ENCODE measurements at regions not wholly inside any gene's neighbourhood (a gene's known extent, or its start where the extent isn't known, plus 50 kb on each side); places are given as distances from the start of the nearest gene placed in this dataset.
"Not testable (repeated sequence)": the region's sequence is repeated elsewhere in the genome, so short reads cannot be mapped to it uniquely, and the experiment has no call there.

DNA sequence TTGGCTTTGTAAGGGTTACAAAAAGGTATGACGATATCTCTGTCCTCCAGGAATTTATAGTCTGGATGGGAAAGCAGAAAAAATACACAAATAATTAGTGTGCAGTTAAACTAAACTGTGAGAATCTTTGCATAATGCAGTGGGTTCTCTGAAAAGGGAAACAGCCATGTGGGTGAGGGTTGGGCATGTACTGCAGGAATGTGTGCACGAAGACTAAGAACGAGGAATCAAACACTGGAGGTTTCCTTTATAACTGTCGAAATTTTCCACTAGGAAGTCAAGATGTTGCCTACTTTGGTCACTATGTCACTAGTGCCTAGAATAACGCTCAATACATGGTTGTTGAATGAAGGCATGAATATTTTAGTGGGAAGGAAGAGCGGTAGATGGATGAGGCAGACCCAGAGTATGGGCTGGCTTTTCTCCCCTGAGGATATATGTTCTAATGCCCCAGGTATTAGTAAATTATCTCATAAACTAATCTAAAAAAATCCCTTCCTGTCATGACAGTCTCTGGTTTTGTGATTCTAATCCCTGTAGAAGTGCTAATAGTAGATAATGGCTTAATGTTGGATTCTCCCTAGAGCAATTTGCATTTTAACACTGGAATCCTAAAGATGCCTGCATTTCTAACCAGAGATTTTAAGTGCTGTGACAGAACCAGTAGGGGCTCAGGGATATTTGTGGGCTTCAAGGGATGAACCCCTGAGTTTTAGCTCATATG is 227.3 kb downstream of the NMUR2 start:
- no peak for DNase-seq

DNA sequence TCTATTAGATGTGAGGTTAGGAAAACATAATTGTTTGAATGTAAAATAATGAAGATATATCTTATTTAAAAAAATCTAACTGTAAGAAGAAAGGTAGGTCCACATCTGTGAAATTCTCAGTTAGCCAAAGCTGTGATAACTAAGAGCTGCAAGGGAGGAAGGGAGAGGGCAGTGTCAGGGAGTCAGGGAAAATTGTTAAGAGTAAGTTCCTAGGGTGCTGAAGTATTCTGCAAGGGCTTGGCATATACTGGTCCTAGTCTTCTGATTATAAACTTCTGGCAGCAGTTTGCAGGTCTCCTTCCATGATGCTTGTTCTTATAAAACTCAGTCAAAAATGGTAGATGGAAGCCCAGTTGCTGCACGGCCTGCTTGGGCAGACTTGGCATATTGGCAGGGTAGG is 233.2 kb downstream of the NMUR2 start:
- DNase-seq: no peak

DNA sequence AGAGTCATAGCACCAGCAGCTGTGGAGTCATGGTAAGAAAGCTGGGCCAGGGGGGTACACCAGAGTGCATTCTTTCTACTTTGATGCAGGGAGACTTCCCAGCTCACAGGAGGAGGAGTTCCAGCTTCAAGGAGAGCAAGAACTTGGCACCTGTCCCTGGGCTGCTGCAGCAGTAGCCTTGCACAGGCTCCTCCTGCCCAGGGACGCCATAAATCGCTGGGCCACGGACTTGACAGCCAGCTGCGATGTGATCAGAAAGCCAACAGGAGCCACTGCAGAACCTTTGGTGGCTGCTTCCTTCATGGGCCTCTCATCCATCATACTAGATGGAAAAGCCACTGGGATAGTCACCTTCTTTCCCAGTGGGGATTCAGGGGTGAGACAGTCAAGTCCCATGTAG is 234.7 kb downstream of the NMUR2 start:
- DNase-seq: peak in 2 of 3 experiments; percentile 7 to 31

DNA sequence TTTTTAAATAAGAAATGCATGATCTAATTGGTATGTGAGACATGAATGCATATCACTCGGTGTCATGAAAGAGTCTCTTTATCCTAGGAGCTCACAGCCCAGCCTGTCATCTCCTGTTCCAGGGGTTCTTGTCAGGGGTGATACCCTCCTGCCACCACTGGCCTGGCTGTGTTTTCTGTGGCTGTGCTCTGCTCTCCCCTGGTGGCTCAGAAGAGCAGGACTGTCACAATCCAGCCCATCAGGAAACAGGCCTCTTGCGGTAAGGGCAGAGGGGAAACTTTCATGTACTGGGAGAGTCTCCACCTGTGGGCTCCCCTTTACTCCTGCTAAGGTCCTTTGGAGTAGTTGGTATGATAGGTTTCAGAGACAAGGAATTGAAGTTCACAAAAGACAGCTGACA is 240.2 kb upstream of the GLRA1 start:
- DNase-seq: no peak

DNA sequence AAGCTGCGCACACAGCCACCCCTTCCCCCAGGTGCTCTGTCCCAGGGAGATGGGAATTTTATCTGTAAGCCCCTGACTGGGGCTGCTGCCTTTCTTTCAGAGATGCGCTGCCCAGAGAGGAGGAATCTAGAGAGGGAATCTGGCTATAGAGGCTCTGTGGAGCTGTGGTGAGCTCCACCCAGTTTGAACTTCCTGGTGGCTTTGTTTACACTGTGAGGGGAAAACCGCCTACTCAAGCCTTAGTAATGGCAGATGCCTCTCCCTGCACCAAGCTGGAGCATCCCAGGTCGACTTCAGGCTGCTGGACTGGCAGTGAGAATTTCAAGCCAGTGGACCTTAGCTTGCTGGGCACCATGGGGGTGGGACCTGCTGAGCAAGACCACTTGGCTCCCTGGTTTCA is 235.2 kb upstream of the GLRA1 start:
- not testable (repeated sequence) for DNase-seq

DNA sequence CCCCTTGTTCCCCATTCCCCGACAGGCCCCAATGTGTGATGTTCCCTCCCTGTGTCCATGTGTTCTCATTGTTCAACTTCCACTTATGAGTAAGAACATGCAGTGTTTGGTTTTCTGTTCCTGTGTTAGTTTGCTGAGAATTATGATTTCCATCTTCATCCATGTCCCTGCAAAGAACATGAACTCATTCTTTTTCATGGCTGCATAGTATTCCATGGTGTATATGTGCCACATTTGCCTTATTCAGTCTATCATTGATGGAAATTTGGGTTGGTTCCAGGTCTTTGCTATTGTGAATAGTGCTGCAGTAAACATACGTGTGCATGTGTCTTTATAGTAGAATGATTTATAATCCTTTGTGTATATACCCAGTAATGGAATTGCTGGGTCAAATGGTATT is 229.8 kb upstream of the GLRA1 start:
- not testable (repeated sequence) for DNase-seq

DNA sequence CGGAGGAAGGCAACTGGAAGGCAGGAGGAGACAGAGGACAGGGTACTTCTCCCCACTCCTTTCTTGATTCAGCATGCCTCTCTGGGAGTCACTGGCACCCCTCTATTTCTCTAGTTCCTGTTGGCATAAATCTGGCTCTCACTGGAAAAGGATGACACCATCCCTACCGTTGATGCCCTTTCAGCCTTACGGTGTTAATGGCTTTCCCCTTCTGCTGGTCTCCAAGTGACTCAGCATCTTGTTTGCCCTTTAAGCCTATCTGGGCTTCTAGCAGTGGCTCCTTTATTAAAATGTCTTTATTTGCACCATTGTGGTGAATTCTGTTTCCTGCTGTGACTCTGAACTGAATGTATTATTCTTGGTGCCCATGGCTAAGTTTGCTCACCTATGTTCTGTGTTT is 227.3 kb upstream of the GLRA1 start:
- no peak for DNase-seq

DNA sequence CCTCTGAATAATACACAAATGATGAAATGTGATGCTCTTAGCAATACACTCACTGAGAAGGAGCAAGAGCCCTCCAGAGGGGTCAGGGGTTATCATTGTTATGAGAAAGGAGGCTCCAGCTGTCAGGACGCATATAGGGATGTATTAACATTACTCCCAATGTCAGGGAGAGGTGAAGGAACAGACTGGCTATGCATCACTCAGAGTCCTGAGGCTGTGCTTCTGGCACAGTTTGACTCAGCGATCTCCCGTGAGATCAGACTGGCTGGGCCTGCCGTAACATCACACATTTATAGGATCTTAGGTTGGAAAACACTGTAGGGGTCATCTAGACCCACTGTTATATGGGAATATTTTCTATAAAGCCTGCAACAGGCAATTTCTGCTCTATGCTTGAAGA is 226.5 kb upstream of the GLRA1 start:
- no peak for DNase-seq

DNA sequence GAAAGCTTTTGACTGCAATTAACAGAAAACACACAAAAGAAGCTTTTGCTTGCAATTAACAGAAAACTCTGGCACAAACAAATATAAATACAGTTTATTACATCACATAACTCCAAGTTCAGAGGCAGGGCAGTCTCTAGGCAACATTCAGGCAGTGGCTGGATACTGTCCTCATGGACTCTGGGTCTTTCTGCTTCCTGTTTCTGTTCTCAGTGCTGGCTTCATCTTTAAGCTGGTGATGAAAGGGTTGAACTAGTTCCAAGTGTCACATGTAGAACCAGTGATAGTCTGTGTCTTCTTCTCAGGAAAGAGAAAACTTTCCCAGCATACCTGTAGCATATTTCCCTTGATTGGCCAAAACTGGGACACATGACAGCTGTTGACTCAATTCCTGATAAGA is 222.6 kb upstream of the GLRA1 start:
- no peak for DNase-seq

DNA sequence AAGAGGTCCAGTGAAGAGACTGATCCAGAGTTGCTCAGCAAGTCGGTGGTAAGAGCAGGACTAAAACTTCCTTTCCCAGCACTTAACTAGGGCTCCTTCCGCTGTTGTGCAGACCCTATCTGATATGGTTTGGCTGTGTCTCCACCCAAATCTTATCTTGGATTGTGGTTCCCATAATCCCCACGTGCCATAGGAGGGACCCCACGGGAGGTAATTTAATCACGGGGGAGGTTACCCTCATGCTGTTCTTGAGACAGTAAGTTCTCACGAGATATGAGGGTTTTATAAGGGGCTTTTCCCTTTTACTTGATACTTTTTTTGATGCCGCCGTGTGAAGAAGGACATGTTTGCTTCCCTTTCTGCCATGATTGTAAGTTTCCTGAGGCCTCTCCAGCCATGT is 221.9 kb upstream of the GLRA1 start:
- DNase-seq: no peak

DNA sequence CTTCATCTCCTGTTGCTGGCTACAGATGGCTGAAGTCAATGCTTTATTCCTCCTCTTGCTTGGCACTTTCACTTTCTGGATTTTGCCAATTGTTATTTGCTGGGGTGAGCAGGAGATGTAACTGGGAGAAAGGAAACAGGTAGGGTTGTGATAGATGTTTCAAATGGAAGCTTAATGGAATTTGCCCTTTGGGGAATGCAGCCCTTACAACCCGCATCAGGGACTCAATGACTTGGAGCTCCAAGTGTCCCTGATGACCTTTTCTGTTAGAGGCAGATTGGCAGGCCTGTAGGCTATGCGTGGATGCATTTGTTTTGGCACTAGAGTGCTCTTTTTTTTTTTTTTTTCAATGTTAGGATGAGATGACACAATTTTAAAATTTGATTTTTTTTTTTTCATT is 219.9 kb upstream of the GLRA1 start:
- DNase-seq: no peak

DNA sequence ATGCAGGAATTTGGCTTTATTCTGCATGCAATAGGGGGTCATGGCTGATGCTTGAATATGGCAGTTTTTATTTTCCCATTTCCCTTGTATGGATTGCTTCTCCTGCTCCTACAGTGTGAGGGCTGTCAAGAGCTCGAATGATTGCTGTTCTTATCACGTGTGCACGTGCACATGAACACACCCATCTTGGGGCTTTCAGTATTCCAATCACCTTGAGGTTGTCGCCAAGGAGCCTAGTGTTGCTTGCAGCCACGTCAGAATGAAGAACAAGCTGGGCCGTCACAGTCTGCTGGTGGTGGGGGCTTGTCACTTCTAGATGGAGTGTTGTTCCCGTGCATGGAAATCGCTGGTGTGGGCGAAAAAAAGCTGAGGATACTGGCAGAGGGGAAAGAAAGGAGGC is 219.4 kb upstream of the GLRA1 start:
- DNase-seq: no peak

DNA sequence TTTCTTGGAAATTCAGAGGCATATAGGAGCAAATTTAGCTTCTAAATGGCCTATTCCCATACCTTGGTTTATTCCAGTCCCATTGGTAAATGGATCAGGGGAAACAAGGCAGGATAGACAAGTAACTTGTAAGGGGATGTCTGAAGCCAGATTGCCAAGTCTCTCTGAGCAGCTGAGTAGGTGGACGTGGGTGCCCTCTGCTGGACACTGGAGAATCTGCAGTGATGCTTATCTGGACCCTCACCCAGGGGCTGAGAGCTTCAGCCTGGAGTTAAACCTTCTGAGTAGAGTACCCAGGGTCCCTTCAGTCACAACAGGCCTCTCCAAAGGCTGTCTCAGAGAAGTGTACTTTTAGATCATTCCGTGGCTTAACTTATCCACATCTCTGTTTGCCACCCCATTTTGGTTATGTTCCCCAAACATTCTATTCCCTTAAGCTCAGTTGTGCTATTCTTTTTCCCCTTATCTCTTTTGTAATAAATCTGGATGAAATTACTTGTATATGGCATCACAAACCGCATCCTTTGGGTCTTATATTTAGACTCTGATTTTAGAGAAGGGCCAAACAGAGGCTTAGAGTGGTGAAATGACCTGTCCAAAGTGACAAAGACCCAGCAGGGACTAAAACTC is 218.3 kb upstream of the GLRA1 start:
- peak; percentile 12 to 69 (median 66) for DNase-seq

DNA sequence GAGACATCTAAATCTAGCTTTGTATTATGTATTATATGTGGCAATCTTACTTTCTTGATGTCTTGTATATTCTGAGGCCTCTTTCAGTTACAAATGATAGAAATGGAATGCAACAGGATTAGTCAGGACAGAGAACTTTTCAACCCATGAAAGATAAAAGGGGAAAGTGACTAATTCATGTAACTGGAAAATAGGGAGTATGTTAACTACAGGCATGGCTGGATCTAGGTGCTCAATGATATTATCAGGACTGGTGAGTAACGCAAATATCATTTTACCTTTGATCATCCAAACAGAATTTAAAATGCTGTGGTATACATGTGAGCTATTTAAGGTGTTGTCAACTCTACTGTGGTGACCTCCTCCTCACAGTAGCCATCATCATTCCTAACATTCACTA is 215.7 kb upstream of the GLRA1 start:
- DNase-seq: no peak

DNA sequence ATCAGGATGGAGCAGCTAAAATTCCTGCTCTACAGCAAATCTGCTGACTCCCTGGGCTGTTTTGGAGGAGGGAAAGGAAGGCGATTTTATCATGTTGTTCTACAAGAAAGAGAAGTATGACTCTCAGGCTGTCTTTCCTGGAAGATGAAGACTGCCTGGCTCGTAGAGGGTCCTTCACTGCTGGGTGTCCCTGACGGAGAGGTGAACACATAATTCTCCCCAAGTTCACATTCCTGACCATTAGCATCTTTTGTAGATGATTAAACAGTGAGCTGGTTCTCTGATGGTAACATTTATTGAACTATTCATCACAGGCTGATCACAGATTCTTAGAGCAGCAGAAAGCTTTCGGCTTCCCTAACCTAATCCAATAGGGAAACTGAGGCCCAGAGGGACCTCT is 212.4 kb upstream of the GLRA1 start:
- DNase-seq: no peak

DNA sequence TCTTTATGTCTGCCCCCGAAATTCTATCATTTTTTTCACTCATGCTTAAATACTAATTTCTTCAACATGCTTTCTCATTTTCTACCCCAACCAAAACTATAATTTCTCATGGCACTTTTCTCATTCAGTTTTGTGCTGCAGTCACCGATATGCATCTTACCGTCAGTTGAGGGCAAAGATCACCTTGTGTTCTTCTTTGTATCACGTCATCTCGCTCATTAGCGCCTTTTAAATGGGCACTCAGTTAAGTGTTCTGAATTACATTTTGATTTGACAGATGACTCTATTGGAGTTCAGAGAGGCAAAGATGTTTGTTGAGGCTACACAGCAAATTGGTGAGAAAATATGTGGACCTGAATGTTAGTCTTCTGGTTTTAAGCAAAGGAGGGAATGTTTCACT is 211.7 kb upstream of the GLRA1 start:
- no peak for DNase-seq

DNA sequence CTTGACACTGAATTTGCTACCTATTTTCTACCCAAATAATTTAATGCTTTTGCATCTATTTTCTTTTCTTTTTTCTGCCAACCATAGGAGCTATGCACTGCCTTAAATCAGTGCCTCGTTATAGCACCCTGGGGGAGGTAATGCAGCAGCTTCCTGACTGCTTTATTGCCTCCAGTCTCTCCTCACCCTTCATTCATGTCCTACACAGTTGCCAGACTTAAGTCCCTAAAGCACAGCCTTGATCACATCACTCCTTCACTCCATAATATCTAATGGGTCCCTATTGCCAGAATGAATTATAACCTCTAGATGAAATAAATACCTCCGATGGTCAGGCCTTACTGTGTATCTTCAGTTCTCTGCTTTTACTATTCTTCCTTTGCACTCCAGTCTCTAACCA is 211.2 kb upstream of the GLRA1 start:
- DNase-seq: no peak

DNA sequence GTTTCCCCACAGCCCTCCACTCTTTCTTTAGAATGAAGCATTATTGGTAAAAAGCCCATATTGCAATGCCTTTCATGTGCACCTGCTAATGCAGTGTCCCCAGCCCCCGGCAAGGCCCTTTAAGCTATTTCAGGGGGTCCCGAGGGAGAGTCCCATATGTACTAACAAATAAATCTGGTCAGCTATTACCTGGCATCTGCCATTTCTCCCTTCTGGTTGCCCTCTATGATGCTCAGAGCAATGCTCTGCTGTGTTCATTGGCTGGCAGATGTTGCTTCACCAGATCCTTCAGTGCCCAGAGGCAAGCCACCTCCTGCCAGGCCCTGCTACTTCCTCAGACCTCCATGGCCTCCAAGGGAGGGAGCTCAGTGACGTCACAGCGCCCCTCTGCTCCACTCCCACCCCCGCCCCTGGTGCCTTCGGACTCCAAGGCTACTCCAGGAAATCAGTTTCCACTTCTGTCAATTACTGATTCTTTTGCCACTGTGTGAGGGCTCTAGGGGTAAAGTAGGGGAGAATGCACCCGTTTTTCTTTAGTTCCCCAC is 201.1 kb upstream of the GLRA1 start:
- no peak for DNase-seq

DNA sequence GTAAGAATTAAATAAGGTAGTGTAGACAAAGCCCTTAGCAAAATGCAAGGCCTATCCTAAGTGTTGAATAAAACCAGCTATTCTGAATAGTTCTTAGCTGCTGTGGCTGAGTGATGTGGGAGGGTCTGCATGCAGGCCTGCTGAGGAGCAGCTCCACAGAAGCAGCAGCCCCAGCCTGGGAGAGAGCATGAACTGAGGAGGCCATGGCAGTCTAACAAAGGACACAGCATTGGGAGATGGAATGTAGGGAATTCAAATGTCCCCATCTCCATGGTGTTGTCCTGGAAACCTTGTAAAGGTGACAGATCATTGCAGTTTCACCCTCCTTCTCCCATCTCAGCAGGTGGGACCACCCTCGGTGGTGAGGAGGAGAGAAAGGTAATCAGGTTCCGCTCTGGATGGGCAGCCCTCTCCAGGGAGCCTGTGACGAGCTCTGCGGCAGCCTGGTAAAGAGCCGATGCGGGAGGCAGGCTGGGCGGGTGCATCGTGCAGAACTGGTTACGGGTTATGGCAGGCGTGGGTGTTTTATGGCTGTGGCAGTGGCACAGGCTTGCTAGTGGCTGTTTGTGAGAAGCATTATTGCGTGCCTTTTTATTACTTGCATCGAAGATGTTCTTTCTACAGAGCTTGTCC is 199.9 kb upstream of the GLRA1 start:
- peak in 2 of 3 experiments; percentile 44 to 64 for DNase-seq

DNA sequence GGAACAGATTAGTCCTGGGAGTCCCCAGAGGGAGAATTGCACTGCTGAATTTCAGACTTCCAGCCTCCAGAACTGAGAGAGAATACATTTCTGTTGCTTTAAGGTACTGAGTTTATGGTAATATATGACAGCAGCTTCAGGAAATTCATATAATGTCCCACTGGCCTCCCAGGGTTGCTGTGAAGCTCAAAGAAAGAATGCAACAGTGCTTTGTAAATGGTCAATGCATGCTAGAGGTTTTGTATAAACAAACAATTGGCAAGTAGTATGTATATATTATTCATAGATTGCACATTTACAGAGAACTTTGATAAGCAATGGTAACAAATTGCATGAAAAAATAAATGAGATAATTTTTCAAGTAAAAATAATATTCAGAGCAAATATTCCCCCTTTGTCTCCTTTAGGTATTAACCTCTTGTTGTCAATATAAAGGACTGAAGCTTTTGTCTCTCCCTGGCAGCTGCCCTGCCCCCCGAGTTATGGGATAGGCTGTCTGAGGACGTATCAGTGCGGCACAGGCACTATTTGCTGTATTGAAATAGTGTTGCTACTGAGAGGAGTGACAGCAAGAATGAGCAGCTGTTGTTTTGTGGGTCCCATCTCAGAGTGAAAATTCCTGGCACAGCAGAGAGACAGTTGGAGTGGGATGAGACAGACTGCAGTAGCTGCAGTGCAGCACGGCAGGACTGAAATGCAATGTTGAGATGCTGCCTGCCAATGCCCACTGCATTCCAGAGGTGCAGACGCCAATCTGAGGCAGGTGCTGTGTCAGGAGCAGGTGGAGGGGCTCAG is 194.2 kb upstream of the GLRA1 start:
- no peak for DNase-seq

DNA sequence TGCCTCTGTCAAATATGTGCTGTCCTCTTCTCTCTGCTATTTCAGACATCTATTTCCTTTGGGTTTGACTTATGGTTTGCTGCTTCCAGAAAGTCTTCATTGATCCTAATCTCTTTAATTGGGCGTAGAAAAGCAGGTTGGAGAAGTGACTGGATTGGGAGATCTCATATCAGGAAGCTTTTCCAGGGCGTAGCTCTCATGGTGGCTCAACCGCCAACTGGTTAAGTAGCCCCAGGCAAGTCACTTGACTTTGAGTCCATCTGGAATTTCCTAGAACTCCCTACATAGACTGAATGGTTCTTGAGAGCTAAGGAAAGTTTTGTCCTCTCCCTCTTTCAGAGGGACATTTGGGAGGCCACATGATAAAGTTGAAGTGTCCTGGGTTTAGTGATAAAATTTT is 192.3 kb upstream of the GLRA1 start:
- DNase-seq: peak in 1 of 3 experiments; percentile 49

DNA sequence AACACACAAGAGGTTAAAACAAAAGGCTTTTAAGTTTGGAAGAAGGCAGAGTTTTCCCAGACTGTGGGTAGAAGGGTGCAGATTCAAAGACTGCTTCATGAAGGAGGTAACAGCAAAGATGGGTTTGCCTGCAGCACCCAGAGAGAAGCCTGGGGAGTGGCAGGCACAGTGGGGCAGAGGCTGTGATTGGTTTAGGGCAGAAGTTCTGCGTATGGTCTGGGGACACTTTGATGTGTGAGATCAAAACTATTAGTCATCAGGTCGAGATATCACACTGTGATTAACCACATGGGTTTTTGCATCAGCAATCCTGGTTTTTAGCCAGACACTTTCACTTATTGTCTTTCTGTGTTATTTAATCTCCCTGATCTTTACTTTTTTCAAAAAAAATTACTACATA is 188.8 kb upstream of the GLRA1 start:
- no peak for DNase-seq

DNA sequence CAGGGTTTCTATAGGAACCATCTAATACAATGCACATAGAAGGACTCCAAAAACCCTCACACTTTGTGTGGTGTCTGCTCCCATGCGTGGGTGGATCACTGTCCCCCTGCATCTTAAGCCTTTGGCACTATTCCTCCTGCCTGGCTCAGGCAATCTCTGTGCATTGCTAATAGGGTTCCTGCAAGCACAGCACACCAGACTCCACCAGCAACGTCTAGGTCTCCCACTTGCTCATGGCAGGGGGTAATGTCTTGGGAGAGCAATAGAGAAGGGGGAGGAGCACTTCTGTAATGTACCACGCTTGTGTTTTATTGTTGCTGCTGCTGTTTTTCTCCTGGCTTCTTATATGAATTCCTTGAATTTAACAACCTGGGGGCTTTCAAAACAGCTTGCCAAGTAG is 182.6 kb upstream of the GLRA1 start:
- no peak for DNase-seq

Measured in NCI-H1417 (cell line).